Right renal cortex interstitium (tissue), 3 donors: ENCODE measurements at regions not wholly inside any gene's neighbourhood (a gene's known extent, or its start where the extent isn't known, plus 50 kb on each side); places are given as distances from the start of the nearest gene placed in this dataset.

ENCODE experiments used
- DNase-seq, 3 donors: peaks; one replicate each; pipeline ENCODE4 v3.0.0-alpha.2; 2013; ENCODE audit warnings: low read depth in 3 of 3, low spot score in 2 of 3

DNA sequence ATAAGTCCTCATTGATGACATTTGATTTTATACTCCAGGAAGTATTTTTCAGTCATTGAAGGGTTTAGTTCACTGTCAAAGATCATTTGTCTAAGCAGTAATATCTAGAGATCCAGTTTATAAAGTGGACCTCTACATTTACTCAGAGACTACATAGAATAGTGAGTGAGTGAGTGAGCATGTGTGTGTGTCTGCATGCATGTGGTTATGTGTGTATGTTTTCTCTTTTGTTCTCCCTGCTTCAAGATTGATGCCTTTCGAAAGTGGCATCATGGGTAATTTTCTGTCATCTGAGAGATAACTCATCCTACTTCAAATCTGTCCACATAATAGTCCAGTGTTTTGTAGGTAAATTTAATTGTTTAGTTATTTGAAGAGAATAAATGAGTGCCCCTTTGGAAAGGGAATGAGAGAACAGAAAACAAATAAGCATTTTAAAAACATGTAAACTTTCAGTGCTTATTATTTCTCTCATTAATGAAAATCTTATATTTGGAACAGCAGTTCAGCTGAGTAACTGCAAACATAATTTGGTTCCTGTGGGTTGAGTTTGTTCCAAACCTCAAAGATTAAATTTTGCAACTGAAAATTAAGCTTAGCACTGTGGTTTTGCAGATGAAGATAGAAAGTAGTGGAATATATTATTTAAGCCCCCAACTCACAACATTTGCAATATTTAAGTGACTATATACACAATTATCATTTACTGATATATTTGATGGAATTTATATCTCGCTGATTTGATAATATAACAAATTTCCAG lies 1295.1 kb upstream of the C9orf72 start:
- no peak for DNase-seq

DNA sequence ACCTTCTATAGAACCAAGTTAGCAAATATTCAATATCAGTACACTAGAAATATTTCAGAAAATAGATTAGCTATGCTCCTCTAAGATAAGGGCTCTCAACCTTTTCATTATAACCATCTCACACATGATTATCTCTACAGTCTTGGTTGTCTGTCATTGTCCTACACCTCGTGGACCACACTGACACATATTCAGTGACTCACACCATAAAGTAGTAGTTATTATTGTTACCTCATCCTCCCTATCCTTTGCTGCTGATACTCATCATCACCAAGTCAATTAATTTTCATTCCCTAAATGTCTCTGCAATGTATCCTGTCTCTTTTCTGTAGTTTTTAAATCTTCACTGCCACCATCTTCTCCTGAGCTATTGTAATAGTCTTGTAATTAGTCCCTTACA lies 1309.2 kb upstream of the C9orf72 start:
- no peak for DNase-seq

DNA sequence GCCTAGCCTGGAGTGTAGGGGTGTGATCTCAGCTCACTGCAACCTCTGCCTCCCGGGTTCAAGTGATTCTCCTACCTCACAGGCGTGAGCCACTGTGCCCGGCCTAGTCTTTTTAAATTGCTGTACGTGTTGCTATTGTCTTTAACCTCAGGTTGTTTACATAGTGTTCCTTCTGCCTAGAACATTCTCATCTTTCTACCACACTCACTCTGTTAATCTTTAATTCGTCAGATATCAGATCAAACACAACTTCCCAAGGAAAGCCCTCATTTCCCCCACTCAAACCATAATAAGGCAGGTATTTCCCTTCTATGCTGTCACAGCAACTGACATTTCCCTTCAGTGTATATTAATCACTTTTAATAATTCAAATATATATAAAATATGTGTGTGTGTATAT lies 1310.0 kb upstream of the C9orf72 start:
- no peak for DNase-seq

DNA sequence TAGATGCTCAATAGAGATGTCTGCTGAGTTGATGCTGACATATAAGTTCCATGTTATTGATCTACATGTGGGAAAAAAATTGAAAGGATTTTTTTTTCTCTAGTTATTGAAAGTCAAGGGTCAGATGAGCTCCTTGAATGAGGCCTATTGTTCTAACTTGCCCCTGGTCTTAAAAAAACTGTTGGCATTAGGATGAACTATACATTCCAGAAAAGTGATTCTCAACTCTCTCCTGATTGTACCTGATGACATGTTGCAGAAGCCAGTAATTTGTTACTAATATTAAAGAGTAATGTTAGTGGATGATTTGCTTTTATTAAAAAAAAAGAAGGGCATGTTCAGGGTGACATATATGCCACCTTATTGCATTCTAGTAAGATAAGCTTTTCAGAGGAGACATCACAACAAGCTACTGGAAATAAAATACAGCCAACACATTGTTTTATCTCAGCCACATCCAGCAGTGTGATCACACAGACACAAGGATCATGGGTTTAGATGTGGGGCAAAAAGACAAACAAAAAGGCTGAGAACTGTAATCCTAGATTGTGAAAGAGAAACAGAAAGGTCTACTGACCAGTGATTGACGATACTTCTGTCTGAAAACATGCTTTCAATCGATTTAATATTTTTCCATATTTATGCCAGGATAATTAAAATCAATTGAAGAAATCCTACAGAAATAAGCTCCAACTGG lies 1314.1 kb upstream of the C9orf72 start:
- no peak for DNase-seq

DNA sequence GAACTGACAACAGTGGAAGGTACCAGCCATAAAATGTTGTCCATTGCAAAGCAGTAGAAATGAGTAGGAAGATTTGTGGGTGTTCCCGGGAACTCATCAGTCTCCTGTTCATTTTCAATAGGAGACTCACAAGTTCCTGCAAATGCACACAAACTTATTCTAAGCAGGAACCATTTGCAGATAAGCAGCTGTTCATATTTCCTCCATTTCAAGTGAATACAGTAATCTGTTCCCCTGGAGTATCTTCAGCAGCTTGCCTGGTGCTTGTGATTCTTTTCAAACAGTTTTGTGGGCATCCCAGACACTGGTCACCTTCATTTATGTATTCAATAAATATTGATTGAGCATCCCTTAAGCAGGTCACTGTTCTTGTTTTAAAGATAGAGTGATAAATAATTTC lies 1315.5 kb upstream of the C9orf72 start:
- no peak for DNase-seq

DNA sequence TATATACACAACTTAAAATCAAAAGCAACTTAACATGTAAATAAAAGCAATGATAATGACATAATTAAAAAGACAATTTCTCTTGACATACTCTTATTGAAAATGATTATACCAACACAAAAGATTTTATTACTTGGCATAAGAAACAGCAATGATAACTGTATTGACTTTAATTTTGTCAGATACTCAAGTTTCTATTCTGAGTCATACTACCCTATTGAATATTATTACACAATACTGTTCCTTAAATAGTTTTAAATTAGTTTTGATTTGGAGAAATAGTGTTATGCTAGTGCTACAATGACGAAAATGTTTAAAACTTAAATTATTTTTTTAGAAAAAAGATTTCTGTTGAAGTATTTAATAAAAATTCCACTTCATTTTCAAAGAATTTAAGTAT lies 1319.3 kb upstream of the C9orf72 start:
- no peak for DNase-seq

DNA sequence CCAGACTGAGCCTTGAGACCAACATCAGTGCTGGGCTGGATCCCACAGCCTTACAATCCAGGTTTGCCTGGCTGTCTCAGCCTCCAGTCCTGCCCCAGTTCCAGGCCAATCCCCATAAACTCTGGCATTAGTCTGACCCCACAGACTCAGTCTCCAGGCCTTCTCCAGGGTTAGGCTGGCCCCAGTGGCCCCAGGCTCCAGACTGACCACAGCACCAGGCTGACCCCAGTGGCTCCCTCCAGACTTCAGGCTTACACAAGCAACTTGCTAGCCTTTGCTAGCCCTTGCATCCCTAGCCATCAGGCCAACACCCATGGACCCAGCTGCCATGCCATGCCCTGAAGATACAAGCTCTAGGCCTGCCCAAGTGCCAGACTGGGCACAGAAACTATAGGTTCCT lies 1326.0 kb upstream of the C9orf72 start:
- DNase-seq: no peak

DNA sequence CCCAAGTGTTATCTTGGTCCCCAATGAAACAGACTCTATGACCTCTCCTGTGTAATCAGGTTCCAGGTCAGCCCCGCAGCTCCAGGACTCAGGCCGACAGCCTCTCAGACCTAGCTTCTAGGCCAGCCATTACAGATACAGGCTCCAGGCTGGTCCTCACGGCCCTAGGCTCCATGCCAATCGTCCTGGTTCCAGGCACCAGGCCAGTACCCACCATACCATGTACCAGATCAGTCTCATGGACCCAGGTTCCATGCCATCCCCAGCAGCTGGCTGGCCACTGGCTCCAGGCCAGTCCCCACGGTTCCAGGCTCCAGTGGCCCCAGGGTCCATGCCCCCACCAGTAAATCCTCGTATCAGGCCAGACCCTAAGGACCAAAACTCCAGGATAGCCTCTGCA lies 1326.6 kb upstream of the C9orf72 start:
- no peak for DNase-seq

DNA sequence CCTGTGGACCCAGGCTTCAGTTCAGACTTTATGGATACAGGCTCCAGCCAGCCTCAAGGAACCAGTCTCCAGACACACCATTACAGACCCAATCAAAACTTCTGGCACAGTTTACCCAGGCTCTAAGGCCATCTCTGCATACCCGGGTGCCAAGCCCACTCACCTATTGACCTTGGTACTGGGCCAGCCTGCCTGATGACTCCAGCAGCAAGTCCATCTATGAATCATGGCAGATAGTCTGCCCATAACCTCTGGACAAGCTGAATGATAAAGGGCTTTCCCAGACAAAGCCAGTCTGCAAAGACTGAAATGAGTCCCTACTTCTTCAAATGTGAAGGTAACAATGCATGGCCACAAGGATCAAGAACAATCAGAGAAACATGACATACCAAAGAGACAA lies 1327.1 kb upstream of the C9orf72 start:
- DNase-seq: no peak

DNA sequence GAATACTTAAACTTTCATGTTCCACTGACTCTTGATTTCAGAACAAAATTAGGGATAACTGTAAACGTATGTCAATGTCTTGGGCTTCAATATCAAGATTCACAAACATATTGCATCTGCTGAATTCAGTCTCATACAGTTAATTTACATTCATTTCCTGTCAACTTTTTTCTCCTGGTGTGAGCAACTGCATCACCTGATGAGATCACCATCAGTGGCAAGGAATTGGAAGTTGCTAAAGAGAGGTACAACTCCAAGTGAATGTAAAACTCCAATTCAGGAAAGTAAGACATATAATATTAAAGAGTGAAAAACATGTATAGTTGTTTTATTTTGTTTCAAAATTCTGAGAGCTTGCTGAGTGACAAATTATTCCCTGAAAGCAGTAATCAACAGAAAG lies 1336.2 kb upstream of the C9orf72 start:
- no peak for DNase-seq

DNA sequence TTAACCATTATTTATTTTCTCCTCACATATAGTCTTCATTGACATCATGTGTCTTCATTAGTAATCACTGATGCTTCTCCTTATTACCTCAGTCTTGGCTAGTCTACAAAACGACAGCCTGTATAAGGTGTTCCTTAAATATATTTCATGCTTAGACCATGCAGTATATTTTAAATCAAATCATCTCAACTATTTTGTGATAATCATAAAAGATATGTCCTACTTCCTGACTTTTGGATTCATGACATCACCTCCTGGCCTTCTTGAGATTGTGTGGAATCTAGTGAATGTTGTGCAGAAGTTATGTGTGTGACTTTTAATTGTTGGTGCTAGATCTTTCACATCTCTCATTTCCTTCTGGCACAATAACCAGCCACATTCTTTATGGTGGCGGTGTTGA lies 1339.3 kb upstream of the C9orf72 start:
- no peak for DNase-seq

DNA sequence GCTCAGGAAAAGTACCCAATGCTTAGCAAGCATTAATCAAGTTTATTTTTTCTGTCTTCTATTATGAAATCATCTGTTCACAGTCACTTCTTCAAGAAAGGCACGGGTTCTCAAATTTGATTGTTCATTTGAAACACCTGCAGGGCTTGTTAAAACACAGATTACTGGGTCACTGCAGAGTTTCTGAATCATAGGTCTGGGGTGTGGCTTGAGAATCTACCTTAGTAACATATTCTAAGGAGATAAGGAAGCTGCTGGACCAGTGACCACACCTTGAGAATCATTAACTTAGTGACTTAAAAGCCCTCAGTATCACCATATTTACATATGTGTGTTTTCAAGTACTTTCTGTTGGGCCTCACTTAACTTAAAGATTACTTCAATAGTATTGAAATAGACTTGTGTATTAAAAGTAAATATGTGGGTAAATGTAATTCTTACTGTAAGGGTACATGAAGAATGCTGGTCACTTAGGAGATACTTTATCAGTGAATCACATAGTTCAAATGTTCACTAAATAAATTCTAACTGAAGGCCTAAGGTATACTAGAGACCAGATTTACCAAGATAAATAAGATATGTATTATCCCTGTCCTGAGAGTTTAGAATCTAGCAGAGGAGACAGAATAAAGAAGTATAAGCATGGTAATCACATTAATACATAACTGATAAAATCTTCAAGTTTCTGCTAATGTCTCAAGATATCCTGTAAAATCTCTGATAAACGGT lies 1342.1 kb upstream of the C9orf72 start:
- no peak for DNase-seq

DNA sequence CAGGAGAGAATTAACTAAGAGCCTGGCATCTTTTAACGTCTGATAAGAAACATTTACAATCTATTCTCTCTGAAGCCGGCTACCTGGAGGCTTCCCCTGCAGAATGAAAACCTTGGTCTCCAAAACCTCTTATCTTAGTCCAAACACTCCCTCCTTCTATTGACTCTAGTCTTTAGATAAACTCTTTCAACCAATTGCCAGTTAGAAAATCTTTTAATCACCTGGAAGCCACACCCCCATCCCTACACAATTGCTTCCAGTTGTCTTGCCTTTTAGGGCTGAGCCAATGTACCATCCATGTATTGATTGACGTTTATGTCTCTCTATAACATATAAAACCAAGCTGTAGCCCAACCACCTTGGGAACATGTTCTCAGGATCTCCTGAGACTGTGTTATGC lies 1343.1 kb upstream of the C9orf72 start:
- no peak for DNase-seq

DNA sequence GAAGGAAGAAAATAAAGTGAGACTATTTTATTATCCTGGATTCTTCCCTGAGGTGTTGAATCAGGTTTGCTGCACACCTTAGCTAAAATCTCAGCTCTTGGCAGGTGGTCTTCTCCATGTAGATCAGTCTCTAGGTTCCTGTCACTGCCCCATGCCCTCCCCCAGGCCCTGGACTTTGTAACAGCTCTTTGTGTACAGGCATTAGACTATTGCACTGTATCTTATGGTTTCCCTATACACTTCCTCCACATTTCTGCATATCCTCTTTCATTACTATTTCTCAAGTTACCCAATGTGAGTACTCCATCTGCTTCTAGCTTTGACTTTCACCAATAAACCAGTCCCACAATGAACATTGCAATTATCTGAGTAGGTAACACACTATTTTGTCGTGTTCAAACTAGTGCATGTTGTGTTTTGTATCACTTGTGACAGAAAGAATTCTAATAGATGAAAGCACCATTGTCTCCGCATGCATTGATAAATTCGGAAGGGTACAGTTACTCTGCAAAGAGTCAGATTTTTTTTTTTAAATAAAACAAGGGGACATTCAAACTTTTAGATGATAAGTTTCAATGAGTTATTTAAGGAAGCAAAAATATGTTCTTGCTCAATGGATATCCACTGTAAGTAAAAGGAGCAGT lies 1348.7 kb upstream of the C9orf72 start:
- DNase-seq: no peak

DNA sequence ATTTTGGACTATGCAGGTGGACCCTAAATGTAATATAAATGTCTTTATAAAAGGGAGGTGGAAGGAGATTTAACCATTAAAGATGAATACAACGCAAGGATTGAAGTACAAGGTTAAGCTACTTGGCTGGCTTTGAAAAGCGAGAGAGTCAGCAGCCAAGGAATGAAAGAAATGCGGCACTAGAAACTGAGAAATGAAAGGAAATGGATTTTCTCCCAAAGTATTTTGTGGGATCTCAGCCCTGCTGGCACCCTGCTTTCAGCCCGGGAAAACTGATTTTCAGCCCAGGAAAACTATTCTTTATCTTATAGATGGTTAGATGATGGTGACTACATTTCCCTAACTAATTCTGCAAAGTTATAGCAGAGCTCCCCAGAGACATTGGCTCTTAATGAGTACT lies 1349.6 kb upstream of the C9orf72 start:
- DNase-seq: no peak

DNA sequence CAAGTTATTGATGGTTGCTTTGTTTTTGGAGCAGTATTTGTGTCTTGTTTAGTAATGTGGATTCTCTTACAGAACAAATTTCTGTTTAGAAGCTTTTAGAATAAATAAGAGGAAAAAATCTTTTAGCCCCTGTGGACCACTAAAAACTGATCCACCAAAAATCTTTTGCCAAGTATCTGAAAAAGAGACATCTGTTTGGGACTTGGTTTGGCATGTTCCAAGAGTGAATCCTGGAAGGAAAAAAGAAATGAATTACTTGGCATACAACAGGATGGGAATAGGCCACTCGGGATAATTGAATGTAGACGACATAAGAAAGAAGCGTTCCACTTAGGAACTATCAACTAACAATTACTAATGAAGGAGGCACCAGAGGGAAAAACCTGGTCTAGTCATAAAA lies 1350.1 kb upstream of the C9orf72 start:
- no peak for DNase-seq

DNA sequence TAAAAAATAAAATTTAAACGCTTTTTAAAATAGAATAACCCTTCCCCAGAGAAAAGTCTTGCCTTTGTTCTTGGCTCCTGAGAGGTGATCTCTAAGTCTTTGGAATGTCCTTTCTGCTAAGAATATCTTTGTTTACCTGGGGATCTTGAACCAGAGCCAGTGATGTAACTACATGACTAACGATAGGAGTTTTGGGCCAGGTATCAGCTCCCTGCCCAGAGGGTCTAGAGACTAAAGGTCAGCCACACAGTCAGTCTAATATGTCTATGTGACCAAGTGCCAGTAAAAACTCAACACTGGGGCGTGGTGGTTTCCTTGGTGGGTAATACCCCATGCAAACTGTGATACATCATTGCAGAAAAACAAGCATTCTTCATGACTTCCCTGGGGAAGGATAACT lies 1351.9 kb upstream of the C9orf72 start:
- DNase-seq: no peak

DNA sequence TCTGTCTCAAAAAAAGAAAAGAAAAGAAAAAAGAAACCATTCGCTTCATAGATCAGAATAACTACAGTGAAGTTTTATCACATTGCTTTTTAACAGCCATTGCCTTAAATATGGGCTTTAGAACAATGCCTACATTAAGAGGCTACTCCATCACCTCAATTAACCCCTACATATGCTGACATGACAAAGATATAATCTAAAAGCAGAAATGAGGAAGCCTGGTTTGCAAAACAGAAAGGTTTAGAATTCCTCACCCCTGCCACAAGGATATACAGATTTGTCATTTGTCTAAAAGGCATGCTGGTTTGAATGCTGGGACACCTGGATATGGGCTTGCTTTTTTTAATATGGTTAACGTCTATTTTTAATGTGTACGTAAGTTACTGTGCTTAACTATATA lies 1353.0 kb upstream of the C9orf72 start:
- no peak for DNase-seq

DNA sequence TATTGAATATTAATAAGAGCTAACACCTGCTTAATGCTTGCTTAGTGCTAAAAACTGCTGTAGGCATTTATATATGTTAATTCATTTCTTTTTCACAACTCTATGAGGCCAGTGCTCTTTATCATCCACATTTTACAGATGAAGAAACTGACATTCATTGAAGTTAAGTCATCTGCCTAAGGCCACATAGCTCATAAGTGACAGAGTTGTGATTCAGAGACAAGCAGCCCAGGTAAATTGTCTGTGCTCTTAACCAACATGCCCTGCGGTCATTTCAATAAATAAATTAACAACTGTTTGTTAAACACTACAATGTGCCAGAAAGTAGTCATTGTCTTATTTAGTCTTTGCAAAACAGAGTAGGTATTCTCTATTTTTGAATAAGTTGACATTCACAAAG lies 1354.4 kb upstream of the C9orf72 start:
- DNase-seq: no peak

DNA sequence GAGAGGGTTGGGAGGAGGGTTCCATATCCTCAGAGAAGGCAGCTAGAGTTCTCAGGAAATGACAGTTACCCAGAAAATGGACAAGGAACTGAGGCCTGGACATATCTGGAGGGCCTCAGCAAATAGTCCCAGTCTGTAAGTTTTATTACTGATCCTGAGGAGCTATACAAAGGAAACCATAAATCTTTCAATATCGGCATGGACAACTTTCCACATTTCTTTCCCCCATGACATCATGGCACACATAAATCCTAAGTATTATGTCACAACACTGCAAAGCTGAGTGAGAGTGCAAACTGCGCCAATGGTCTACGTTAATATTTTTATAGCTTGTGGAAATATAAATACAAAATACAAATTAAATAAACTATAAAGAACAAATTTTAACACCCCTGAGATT lies 1356.2 kb upstream of the C9orf72 start:
- DNase-seq: no peak

DNA sequence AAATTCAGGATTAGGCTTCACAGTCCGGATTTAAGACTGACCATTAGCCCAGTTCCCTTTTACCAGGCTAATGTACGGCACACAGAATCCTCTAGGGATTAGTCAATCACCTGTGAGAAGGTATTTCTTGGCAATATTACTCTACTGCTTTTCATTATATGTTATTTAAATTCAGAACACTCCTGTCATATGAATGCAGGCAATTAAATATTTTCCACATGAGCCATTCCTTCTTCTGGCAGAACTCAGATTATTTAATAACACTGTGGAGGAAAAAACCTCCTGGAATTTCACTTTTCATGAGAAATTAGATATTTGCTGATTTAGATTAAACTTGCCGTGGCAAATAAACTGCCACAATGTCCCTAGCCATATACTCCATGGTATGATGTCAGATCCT lies 1357.5 kb upstream of the C9orf72 start:
- no peak for DNase-seq
